NCI-H1436 treated with DMSO at 0.1 percent for 48 hours (cell line): ENCODE measurements at regions not wholly inside any gene's neighbourhood (a gene's known extent, or its start where the extent isn't known, plus 50 kb on each side); places are given as distances from the start of the nearest gene placed in this dataset.
A peak's percentile ranks its signal among the peaks of the same experiment; 100 is the strongest.
"Not testable (repeated sequence)": the region's sequence is repeated elsewhere in the genome, so short reads cannot be mapped to it uniquely, and the experiment has no call there.

Source experiments
- DNase-seq: peaks from one replicate; lab custom pipeline; 2025; lab: John Stamatoyannopoulos, UW

DNA sequence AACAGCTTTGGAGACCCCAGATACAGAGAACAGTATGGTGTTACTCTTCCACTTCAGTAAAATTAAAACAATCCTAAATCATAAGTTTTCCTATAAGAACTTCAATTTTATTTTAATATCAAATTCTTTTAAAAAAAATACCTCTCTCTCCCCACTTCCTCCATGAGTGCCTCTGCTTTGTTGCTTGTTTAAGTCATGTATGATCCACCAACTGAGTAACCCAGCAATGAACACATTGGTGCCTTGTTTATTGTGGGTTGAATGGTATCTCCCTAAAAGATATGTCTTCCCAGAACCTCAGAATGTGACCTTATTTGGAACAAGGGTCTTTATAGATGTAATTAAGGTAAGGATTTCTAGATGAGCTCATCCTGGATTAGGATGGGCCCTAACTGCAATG, 143.5 kb upstream of the EGLN3 start:
- DNase-seq = no peak

DNA sequence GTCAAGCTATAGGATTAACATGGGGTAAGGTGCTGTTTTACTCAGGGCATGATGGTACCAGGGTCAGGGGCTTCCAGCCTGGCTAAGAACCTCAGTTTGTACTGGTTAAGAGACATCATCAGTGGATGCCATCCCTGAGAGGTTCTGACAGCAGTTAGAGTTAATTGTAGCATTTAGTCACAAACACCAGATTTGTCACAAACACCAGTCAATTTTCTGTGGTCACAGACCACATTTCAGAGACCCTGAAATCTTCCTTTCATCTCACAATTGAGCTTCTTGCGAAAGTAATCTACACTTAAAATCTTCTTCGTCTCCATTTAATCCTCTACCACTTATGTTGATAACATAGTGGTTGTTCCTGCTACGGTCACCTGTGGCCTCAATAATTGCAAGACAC, 143.0 kb upstream of the EGLN3 start:
- DNase-seq = no peak

- DNase-seq = no peak
Observed at GRCh38 chr14:34090451-34090850, 139.6 kb upstream of the EGLN3 start.

DNA sequence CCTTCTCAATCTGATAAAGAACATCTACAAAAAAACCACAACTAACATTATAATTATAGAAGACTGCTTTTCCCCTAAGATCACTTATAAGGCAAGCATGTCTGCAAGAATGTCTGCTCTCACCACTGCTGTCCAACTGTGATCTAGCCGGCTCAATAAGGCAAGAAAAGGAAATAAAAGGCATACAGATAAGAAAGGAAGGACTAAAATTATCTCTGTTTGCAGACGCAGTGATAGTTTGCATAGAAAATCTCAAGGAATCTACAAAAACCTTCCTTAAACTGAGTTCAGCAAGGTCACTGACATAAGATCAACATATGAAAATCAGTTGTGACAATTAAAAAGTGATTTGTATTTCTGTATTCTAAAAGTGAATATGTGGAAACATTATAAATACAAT, 138.0 kb upstream of the EGLN3 start:
- DNase-seq = no peak

DNA sequence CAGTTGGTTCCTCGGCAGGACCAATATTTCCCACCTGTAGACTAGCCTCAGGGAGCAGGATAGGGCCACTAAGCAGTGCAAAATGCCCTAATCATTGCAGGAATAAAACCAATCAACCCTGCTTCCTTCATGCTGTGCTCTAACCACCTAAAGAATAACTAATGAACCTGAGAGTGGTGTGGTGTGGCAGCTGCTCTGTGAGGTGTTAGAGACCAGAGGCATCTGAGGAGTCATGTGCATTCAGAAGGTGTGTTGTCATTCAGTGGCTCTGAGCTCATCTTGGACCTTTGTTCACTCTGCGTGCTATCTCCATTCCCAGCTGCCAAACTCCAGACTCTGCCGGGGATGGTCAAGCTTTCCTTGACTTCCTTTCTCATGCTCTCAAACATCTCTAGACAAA, 136.7 kb upstream of the EGLN3 start:
- DNase-seq = no peak

- DNase-seq = no peak
Observed at GRCh38 chr14:34086223-34086757, 135.4 kb upstream of the EGLN3 start.

- no peak for DNase-seq
Observed at GRCh38 chr14:34085695-34086094, 134.8 kb upstream of the EGLN3 start.

- DNase-seq = peak; percentile 66
Observed at GRCh38 chr14:34081576-34082136, 130.8 kb upstream of the EGLN3 start.

- no peak for DNase-seq
Observed at GRCh38 chr14:34081101-34081575, 130.3 kb upstream of the EGLN3 start.

DNA sequence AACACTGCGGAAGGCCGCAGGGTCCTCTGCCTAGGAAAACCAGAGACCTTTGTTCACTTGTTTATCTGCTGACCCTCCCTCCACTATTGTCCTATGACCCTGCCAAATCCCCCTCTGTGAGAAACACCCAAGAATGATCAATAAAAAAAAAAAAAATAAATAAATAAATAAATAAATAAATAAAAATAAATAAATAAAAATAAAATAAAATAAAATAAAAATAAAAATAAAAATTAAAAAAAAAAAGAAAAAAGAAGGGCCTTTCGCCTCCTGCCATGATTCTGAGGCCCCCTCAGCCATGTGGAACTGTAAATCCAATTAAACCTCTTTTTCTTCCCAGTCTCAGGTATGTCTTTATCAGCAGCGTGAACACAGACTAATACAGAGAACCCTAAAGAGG, 128.8 kb upstream of the EGLN3 start:
- not testable (repeated sequence) for DNase-seq

- DNase-seq = no peak
Observed at GRCh38 chr14:34078117-34078743, 127.4 kb upstream of the EGLN3 start.

DNA sequence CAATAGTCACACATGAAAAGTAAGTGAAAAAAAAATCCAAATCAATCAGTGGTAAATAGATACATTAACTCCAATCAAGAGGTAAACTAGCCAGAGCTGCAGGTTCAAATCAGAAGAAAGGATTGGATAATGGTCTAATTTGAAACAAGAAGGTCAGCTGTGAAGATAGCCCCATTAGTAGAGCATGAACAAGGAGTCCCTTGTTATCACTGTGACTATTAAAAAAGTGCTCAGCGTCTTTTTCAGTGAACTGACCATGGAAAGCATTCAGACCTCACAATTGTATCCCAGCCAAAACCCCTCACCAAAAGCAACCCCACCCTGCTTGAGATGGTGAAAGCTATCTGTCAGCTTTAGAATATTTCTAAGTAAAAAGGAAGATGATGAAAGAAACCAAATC, 125.0 kb upstream of the EGLN3 start:
- DNase-seq = no peak

- DNase-seq = no peak
Observed at GRCh38 chr14:34075042-34075744, 124.3 kb upstream of the EGLN3 start.

- no peak for DNase-seq
Observed at GRCh38 chr14:34072921-34073320, 122.0 kb upstream of the EGLN3 start.

GRCh38 chr14:34072401-34072800, 121.5 kb upstream of the EGLN3 start:
- DNase-seq = no peak

DNA sequence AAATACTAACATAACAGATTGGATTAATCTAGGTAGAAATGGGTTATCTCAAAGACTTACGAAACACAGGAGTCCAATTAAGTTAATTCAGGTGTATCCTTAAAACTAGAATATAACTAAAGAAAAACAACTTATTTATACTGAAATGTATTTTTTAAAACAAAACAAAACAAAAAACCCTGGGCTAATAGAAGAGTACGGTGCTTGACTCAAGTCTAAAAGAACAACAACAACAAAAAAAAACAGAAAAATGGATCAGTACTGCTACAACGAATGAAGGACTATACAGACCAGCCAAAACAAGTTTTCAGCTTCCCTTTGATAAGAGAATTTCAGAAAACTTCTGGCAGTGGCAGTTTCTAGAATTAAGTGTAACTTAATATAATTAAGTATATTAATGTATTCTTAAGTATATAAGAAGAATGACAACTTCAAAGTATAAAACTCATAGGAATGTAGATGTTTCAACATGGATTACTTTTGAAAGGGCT, 120.1 kb upstream of the EGLN3 start:
- DNase-seq = no peak

DNA sequence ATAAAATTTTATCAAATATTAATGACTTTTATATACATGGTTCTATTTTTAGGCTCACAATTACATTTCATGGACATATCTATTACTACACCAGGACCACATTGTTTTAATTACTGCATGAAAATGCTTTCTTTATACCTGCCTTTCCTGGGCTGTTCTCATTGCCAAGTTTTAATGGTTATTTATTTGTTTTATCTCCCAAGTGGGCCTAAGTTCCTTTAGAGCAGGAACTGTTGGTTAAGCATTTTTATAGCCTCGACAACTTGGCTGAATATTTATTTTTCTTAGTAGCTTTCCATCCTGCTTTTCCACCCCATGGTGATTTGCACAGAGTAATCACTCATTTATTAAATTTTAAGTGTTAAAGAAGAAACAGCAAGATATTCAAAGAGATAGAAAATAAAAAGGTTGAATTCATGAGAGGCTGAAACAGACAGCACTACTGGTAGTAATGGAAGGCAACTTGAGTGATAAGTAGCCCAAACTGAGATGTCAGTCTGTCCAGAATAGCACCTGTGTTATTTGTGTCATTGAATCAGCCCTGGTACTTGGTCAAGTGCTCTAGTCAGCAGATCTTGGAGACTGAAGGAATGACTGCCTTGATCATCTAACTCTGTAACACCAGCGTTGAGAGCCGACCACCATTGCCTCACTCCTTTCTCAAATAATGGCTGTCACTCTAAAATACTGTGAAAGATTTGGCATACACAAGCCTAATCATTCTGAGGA, 119.1 kb upstream of the EGLN3 start:
- DNase-seq = no peak

DNA sequence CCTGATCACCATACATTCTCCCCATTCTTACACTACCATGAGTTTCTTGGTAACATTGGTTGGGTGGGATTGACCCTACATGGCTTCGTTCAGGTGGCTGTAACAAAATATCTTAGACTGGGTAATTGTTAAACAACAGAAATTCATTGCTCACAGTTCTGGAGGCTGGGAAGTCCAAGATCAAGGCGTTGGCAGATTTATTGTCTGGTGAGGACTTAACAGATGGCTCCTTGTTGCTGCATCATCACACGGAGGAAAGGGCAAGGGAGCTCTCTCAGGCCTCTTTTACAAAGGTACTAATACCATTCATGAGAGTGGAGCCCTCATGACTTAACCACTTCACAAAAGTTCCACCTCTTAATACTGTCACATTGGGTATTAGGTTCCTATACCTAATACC, 116.7 kb upstream of the EGLN3 start:
- DNase-seq = no peak

DNA sequence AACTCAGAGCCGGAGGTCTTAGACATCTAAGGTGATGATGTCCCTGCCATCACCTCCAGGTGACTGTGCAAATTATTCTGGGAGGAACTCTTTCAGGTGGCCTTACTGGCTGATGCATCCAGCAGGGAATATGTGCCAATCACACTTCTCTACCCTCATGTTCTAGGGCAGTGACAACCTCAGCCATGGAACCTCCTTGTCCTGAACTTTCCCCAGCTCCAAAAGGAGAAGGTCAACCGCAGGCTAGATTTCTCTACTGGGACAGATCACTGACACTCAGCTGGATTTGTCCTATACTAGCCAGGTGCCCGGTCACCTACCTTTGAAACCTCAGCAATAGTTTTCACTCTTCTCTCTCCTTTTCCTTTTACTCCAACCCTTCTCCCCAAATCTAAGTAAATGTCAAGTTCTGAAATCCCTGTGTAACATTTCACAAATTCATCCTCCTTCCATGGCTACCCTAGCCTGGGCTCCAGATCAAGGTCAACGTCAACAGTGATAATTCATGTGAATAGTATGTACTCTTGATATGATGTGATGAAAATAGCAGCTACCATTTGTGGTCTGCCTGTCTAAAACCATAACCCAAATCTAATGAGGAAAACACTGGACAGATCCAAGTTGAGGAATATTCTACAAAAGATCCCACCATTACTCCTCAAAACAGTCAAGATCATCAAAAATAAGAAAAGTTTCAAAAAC, 115.0 kb upstream of the EGLN3 start:
- no peak for DNase-seq

DNA sequence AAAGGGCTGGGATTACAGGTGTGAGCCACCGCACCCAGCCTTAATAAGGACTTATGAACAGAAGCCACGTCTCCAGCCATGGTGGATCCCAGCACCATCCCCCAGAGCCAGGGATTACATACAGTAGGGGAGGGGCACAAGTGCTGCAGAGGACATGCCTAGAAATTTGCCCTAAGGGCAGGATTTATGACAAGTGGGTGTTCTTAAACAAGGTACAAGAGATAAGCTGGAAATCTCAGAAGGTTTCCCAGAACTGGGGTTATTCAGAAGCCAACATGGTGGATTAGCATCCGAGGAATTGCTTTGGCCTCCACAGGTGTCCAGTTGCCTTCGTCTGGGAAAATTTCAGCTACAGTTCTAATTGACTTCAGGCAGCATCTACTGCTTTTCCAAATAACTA, 114.4 kb upstream of the EGLN3 start:
- no peak for DNase-seq

DNA sequence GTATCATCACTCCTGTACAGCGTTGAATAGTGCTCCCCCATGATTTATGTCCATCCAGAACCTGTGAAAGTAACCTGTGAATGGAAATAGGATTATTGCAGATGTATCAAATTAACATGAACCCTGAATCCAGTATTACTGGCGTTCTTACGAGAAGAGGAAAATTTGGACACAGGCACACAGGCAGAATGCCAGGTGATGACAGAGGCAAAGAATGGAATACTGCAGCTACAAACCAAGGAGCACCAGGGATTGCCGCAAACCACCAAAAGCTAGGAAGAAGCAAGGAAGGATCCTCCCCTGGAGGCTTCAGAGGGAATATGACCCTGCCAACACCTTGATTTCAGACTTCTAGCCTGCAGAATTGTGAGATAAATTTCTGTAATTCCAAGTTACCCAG, 113.5 kb upstream of the EGLN3 start:
- no peak for DNase-seq
